ENCODE measurements at regions not wholly inside any gene's neighbourhood (a gene's known extent, or its start where the extent isn't known, plus 50 kb on each side); places are given as distances from the start of the nearest gene placed in this dataset.

GRCh38 chr10:44511166-44511565, 126.3 kb upstream of the CXCL12 start:
- intact Hi-C loops (cut with DNase I) = no loop called here
- Histone ChIP-seq H3K27me3 (no peaks in the 10 kb centered on the region), H3K4me1 (no peaks in the 10 kb centered on the region), H3K9me3 (no peaks in the 10 kb centered on the region), H3K27ac (no peak overlapping the region), H3K36me3 (no peaks in the 10 kb centered on the region), H3K4me3 (no peak overlapping the region)
- DNase-seq (ENCODE audit: extremely low spot score in 2 of 2) = no peak
- TF ChIP-seq CTCF (IDR thresholded peaks at IDR 0.05) = no peak
- TF ChIP-seq POLR2AphosphoS5 (IDR thresholded peaks at IDR 0.05; ENCODE audit: insufficient read depth in 1 of 2, low read depth in 1 of 2) = no peak
- no peak for TF ChIP-seq POLR2A (IDR thresholded peaks at IDR 0.05)

GRCh38 chr10:44511601-44512000, 126.7 kb upstream of the CXCL12 start:
- H3K9me3 ChIP-seq = no peaks in the 10 kb centered on the region
- intact Hi-C loops (cut with DNase I) = no loop called here
- no peak for DNase-seq (ENCODE audit: extremely low spot score in 2 of 2)

GRCh38 chr10:44512431-44513022, 127.6 kb upstream of the CXCL12 start:
- intact Hi-C loops (cut with DNase I) = no loop called here
- Histone ChIP-seq H3K27me3 (no peaks in the 10 kb centered on the region), H3K36me3 (no peaks in the 10 kb centered on the region), H3K9me3 (no peaks in the 10 kb centered on the region), H3K4me3 (no peak overlapping the region), H3K27ac (no peak overlapping the region), H3K4me1 (no peaks in the 10 kb centered on the region)
- no peak for TF ChIP-seq CTCF (IDR thresholded peaks at IDR 0.05)
- no peak for TF ChIP-seq POLR2A (IDR thresholded peaks at IDR 0.05)
- no peak for TF ChIP-seq POLR2AphosphoS5 (IDR thresholded peaks at IDR 0.05; ENCODE audit: insufficient read depth in 1 of 2, low read depth in 1 of 2)
- no peak for DNase-seq (ENCODE audit: extremely low spot score in 2 of 2)

More at GRCh38 chr10:44511601-44512000, 126.7 kb upstream of the CXCL12 start:
- H3K4me1 ChIP-seq = no peaks in the 10 kb centered on the region
- no peaks in the 10 kb centered on the region for H3K36me3 ChIP-seq
- H3K27ac ChIP-seq = no peak overlapping the region
- H3K4me3 ChIP-seq = no peak overlapping the region
- H3K27me3 ChIP-seq = no peaks in the 10 kb centered on the region
- no peak for TF ChIP-seq CTCF (IDR thresholded peaks at IDR 0.05)
- TF ChIP-seq POLR2AphosphoS5 (IDR thresholded peaks at IDR 0.05; ENCODE audit: insufficient read depth in 1 of 2, low read depth in 1 of 2) = no peak
- TF ChIP-seq POLR2A (IDR thresholded peaks at IDR 0.05) = no peak

- no peak overlapping the region for H3K4me3 ChIP-seq
- no peak overlapping the region for H3K27ac ChIP-seq
- H3K27me3 ChIP-seq = no peaks in the 10 kb centered on the region
- DNase-seq (ENCODE audit: extremely low spot score in 2 of 2) = no peak
- no peaks in the 10 kb centered on the region for H3K36me3 ChIP-seq
- intact Hi-C loops (cut with DNase I) = no loop called here
- no peaks in the 10 kb centered on the region for H3K9me3 ChIP-seq
- TF ChIP-seq POLR2AphosphoS5 (IDR thresholded peaks at IDR 0.05; ENCODE audit: insufficient read depth in 1 of 2, low read depth in 1 of 2) (no peak), CTCF (IDR thresholded peaks at IDR 0.05) (no peak), POLR2A (IDR thresholded peaks at IDR 0.05) (no peak)
- H3K4me1 ChIP-seq = no peaks in the 10 kb centered on the region
Measured at GRCh38 chr10:44513591-44513990, 128.7 kb upstream of the CXCL12 start.

GRCh38 chr10:44516891-44517290, 132.0 kb upstream of the CXCL12 start:
- TF ChIP-seq POLR2A (IDR thresholded peaks at IDR 0.05) (no peak), POLR2AphosphoS5 (IDR thresholded peaks at IDR 0.05; ENCODE audit: insufficient read depth in 1 of 2, low read depth in 1 of 2) (no peak), CTCF (IDR thresholded peaks at IDR 0.05) (no peak)
- Histone ChIP-seq H3K4me1 (no peaks in the 10 kb centered on the region), H3K9me3 (no peaks in the 10 kb centered on the region), H3K27ac (no peak overlapping the region), H3K4me3 (no peak overlapping the region), H3K36me3 (no peaks in the 10 kb centered on the region), H3K27me3 (no peaks in the 10 kb centered on the region)
- intact Hi-C loops (cut with DNase I) = no loop called here
- no peak for DNase-seq (ENCODE audit: extremely low spot score in 2 of 2)

Measured in vagina (tissue), 2 donors.